ENCODE measurements at regions not wholly inside any gene's neighbourhood (a gene's known extent, or its start where the extent isn't known, plus 50 kb on each side); places are given as distances from the start of the nearest gene placed in this dataset.
A peak's percentile ranks its signal among the peaks of the same experiment; 100 is the strongest.

DNA sequence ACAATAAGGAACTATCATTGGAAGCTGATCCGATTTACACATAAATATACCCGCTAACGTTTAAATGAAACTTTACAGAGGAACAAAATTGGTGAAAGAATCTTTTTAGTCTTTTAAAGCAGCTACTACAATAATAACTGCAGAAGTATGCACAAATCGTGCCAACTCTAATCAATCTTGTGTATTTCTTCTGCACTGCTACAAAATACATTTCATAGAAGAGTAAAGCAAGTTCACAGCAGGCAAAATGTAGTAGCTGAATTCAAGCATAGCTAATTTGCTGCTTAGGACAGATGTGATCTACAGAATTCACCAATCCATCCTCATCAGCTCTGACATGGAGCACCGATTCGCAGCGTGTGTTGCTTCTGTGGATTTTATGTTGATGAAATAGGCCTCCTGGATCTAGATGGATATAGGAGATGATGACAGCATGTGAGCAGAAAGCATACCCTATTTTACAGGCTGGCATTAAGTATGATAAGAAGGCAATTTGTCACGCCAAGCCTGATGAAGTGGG lies 367.3 kb upstream of the FGF13 start:
- no peak overlapping the region for H3K14ac ChIP-seq (ENCODE audit: low read length in 2 of 2)
- H3K4me1 ChIP-seq (ENCODE audit: control insufficient read depth, insufficient read depth, low read depth, low read length): no peaks in the 10 kb centered on the region

GRCh38 chrX:139078342-139078741 lies 366.8 kb upstream of the FGF13 start:
- Histone ChIP-seq H2BK120ac (ENCODE audit: low read depth, low read length) (no peak overlapping the region), H2BK5ac (ENCODE audit: low read depth, low read length, poor library complexity, severe bottlenecking) (no peak overlapping the region), H3K9ac (ENCODE audit: low read length) (peak overlapping the region; percentile 77), H2AK5ac (ENCODE audit: low read length, severe bottlenecking) (no peak overlapping the region), H3K27me3 (ENCODE audit: control insufficient read depth in 1 of 2, insufficient read depth in 1 of 2, low read length in 2 of 2) (no peaks in the 10 kb centered on the region), H4K8ac (ENCODE audit: low read length) (no peak overlapping the region), H3K18ac (ENCODE audit: low read depth in 1 of 2, low read length in 2 of 2) (no peak overlapping the region), H2BK15ac (ENCODE audit: low read depth, poor library complexity, severe bottlenecking) (no peak overlapping the region), H3K4ac (ENCODE audit: low read depth in 1 of 2, low read length in 2 of 2) (no peak overlapping the region), H3K9me3 (ENCODE audit: control insufficient read depth, low read length) (no peaks in the 10 kb centered on the region), H3K4me1 (ENCODE audit: control insufficient read depth, insufficient read depth, low read depth, low read length) (no peaks in the 10 kb centered on the region), H2BK12ac (ENCODE audit: low read length in 2 of 2) (no peak overlapping the region), H3K79me1 (replicated peaks; ENCODE audit: low read length, poor library complexity, severe bottlenecking) (no peaks in the 10 kb centered on the region), H3K4me2 (ENCODE audit: low read length, poor library complexity, severe bottlenecking) (no peak overlapping the region), H3K14ac (ENCODE audit: low read length in 2 of 2) (no peak overlapping the region), H4K91ac (ENCODE audit: low read length) (no peak overlapping the region), H3K23ac (ENCODE audit: low read length in 2 of 2) (no peak overlapping the region), H2AFZ (ENCODE audit: low read depth, low read length) (no peak overlapping the region), H3K4me3 (ENCODE audit: insufficient read depth in 1 of 2, low read depth in 1 of 2, low read length in 2 of 2) (no peak overlapping the region), H3K27ac (ENCODE audit: low read length, poor library complexity, severe bottlenecking) (no peak overlapping the region), H3K36me3 (ENCODE audit: control insufficient read depth in 1 of 2, insufficient read depth in 2 of 2, low read depth in 1 of 2, low read length in 2 of 2) (no peaks in the 10 kb centered on the region)
- DNase-seq: no peak
- WGBS: 11% methylated on average over 1 of the region's 1 CpG

More for the DNA sequence above, 367.3 kb upstream of the FGF13 start:
- Histone ChIP-seq H3K4ac (ENCODE audit: low read depth in 1 of 2, low read length in 2 of 2) (no peak overlapping the region), H3K36me3 (ENCODE audit: control insufficient read depth in 1 of 2, insufficient read depth in 2 of 2, low read depth in 1 of 2, low read length in 2 of 2) (no peaks in the 10 kb centered on the region), H2BK5ac (ENCODE audit: low read depth, low read length, poor library complexity, severe bottlenecking) (no peak overlapping the region), H3K9me3 (ENCODE audit: control insufficient read depth, low read length) (no peaks in the 10 kb centered on the region), H2BK120ac (ENCODE audit: low read depth, low read length) (no peak overlapping the region), H2AFZ (ENCODE audit: low read depth, low read length) (no peak overlapping the region), H4K8ac (ENCODE audit: low read length) (no peak overlapping the region), H3K4me3 (ENCODE audit: insufficient read depth in 1 of 2, low read depth in 1 of 2, low read length in 2 of 2) (no peak overlapping the region), H3K79me1 (replicated peaks; ENCODE audit: low read length, poor library complexity, severe bottlenecking) (no peaks in the 10 kb centered on the region), H3K23ac (ENCODE audit: low read length in 2 of 2) (no peak overlapping the region), H4K91ac (ENCODE audit: low read length) (no peak overlapping the region), H3K4me2 (ENCODE audit: low read length, poor library complexity, severe bottlenecking) (no peak overlapping the region), H2BK12ac (ENCODE audit: low read length in 2 of 2) (no peak overlapping the region), H3K9ac (ENCODE audit: low read length) (peak overlapping the region; percentile 77), H3K27me3 (ENCODE audit: control insufficient read depth in 1 of 2, insufficient read depth in 1 of 2, low read length in 2 of 2) (no peaks in the 10 kb centered on the region), H2AK5ac (ENCODE audit: low read length, severe bottlenecking) (no peak overlapping the region), H3K18ac (ENCODE audit: low read depth in 1 of 2, low read length in 2 of 2) (no peak overlapping the region), H2BK15ac (ENCODE audit: low read depth, poor library complexity, severe bottlenecking) (no peak overlapping the region), H3K27ac (ENCODE audit: low read length, poor library complexity, severe bottlenecking) (no peak overlapping the region)
- 83% methylated on average over 6 of the region's 8 CpGs for WGBS
- no peak for DNase-seq

- H3K9ac ChIP-seq (ENCODE audit: low read length): peak overlapping the region; percentile 77
- H3K27ac ChIP-seq (ENCODE audit: low read length, poor library complexity, severe bottlenecking): no peak overlapping the region
- no peak overlapping the region for H3K4me2 ChIP-seq (ENCODE audit: low read length, poor library complexity, severe bottlenecking)
- no peak overlapping the region for H4K8ac ChIP-seq (ENCODE audit: low read length)
- H3K9me3 ChIP-seq (ENCODE audit: control insufficient read depth, low read length): no peaks in the 10 kb centered on the region
- WGBS: 49% methylated on average over 3 of the region's 5 CpGs
- no peak overlapping the region for H2BK120ac ChIP-seq (ENCODE audit: low read depth, low read length)
- H2AFZ ChIP-seq (ENCODE audit: low read depth, low read length): no peak overlapping the region
- no peak overlapping the region for H3K23ac ChIP-seq (ENCODE audit: low read length in 2 of 2)
- no peaks in the 10 kb centered on the region for H3K27me3 ChIP-seq (ENCODE audit: control insufficient read depth in 1 of 2, insufficient read depth in 1 of 2, low read length in 2 of 2)
- H2BK12ac ChIP-seq (ENCODE audit: low read length in 2 of 2): no peak overlapping the region
- no peaks in the 10 kb centered on the region for H3K36me3 ChIP-seq (ENCODE audit: control insufficient read depth in 1 of 2, insufficient read depth in 2 of 2, low read depth in 1 of 2, low read length in 2 of 2)
- peak; percentile 12 for DNase-seq
- H3K79me1 ChIP-seq (replicated peaks; ENCODE audit: low read length, poor library complexity, severe bottlenecking): no peaks in the 10 kb centered on the region
- no peak overlapping the region for H2AK5ac ChIP-seq (ENCODE audit: low read length, severe bottlenecking)
- no peak overlapping the region for H3K4ac ChIP-seq (ENCODE audit: low read depth in 1 of 2, low read length in 2 of 2)
- no peak overlapping the region for H3K18ac ChIP-seq (ENCODE audit: low read depth in 1 of 2, low read length in 2 of 2)
- H3K14ac ChIP-seq (ENCODE audit: low read length in 2 of 2): no peak overlapping the region
- H2BK15ac ChIP-seq (ENCODE audit: low read depth, poor library complexity, severe bottlenecking): no peak overlapping the region
- no peak overlapping the region for H4K91ac ChIP-seq (ENCODE audit: low read length)
- H2BK5ac ChIP-seq (ENCODE audit: low read depth, low read length, poor library complexity, severe bottlenecking): no peak overlapping the region
- no peaks in the 10 kb centered on the region for H3K4me1 ChIP-seq (ENCODE audit: control insufficient read depth, insufficient read depth, low read depth, low read length)
- H3K4me3 ChIP-seq (ENCODE audit: insufficient read depth in 1 of 2, low read depth in 1 of 2, low read length in 2 of 2): no peak overlapping the region
Observed at GRCh38 chrX:139077281-139078250, 366.0 kb upstream of the FGF13 start.

- Histone ChIP-seq H3K23ac (ENCODE audit: low read length in 2 of 2) (no peak overlapping the region), H3K14ac (ENCODE audit: low read length in 2 of 2) (no peak overlapping the region), H3K36me3 (ENCODE audit: control insufficient read depth in 1 of 2, insufficient read depth in 2 of 2, low read depth in 1 of 2, low read length in 2 of 2) (no peaks in the 10 kb centered on the region), H2AK5ac (ENCODE audit: low read length, severe bottlenecking) (no peak overlapping the region), H2BK120ac (ENCODE audit: low read depth, low read length) (no peak overlapping the region), H3K27ac (ENCODE audit: low read length, poor library complexity, severe bottlenecking) (no peak overlapping the region), H2BK5ac (ENCODE audit: low read depth, low read length, poor library complexity, severe bottlenecking) (no peak overlapping the region), H3K9ac (ENCODE audit: low read length) (no peak overlapping the region), H4K8ac (ENCODE audit: low read length) (no peak overlapping the region), H3K4me3 (ENCODE audit: insufficient read depth in 1 of 2, low read depth in 1 of 2, low read length in 2 of 2) (no peak overlapping the region), H3K27me3 (ENCODE audit: control insufficient read depth in 1 of 2, insufficient read depth in 1 of 2, low read length in 2 of 2) (no peaks in the 10 kb centered on the region), H3K9me3 (ENCODE audit: control insufficient read depth, low read length) (no peaks in the 10 kb centered on the region), H2AFZ (ENCODE audit: low read depth, low read length) (no peak overlapping the region), H3K4me1 (ENCODE audit: control insufficient read depth, insufficient read depth, low read depth, low read length) (no peaks in the 10 kb centered on the region), H3K18ac (ENCODE audit: low read depth in 1 of 2, low read length in 2 of 2) (no peak overlapping the region), H3K79me1 (replicated peaks; ENCODE audit: low read length, poor library complexity, severe bottlenecking) (no peaks in the 10 kb centered on the region), H3K4ac (ENCODE audit: low read depth in 1 of 2, low read length in 2 of 2) (no peak overlapping the region), H2BK15ac (ENCODE audit: low read depth, poor library complexity, severe bottlenecking) (no peak overlapping the region), H2BK12ac (ENCODE audit: low read length in 2 of 2) (no peak overlapping the region), H3K4me2 (ENCODE audit: low read length, poor library complexity, severe bottlenecking) (no peak overlapping the region), H4K91ac (ENCODE audit: low read length) (no peak overlapping the region)
- DNase-seq: no peak
- WGBS: 86% methylated on average over 1 of the region's 2 CpGs
Observed at GRCh38 chrX:139063364-139063763, 351.8 kb upstream of the FGF13 start.
